ENCODE measurements at regions not wholly inside any gene's neighbourhood (a gene's known extent, or its start where the extent isn't known, plus 50 kb on each side); places are given as distances from the start of the nearest gene placed in this dataset.

DNA sequence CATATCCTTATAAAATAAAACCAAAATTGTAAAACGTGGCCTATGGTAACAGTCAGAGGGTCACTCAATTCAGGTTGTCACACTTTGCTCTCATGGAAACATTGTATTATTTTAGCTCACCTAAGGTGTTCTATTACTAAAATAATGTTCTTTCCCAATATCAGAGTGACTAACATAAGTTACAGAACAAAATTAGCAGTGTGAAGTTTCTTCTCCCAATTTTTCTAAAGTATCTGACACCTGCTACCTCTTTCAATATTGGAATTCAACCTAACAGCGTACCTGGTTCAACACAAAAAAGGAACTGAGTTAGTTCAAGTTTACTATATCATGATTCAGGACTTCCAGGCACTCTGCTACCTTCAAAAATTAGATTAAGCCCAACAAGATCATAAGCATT, 190.4 kb downstream of the ZEB2 start:
- H3K36me3 ChIP-seq: no peaks in the 10 kb centered on the region
- FAIRE-seq (no peak), DNase-seq (no peak), ATAC-seq (no peak)
- H3K4me1 ChIP-seq: peaks cover 0 to 7% (median 0%) of the 10 kb centered on the region in 3 donors
- 87 to 90% methylated on average over 2 of the region's 2 CpGs for WGBS, 2 donors
- no peak overlapping the region for H3K4me3 ChIP-seq
- TF ChIP-seq, protein P1, sequence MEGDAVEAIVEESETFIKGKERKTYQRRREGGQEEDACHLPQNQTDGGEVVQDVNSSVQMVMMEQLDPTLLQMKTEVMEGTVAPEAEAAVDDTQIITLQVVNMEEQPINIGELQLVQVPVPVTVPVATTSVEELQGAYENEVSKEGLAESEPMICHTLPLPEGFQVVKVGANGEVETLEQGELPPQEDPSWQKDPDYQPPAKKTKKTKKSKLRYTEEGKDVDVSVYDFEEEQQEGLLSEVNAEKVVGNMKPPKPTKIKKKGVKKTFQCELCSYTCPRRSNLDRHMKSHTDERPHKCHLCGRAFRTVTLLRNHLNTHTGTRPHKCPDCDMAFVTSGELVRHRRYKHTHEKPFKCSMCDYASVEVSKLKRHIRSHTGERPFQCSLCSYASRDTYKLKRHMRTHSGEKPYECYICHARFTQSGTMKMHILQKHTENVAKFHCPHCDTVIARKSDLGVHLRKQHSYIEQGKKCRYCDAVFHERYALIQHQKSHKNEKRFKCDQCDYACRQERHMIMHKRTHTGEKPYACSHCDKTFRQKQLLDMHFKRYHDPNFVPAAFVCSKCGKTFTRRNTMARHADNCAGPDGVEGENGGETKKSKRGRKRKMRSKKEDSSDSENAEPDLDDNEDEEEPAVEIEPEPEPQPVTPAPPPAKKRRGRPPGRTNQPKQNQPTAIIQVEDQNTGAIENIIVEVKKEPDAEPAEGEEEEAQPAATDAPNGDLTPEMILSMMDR (IDR thresholded peaks at IDR 0.05): no peak
- H3K9me3 ChIP-seq: no peaks in the 10 kb centered on the region
- intact Hi-C loops (cut with DNase I): no loop called here
- H3K27me3 ChIP-seq: no peaks in the 10 kb centered on the region
- no peak overlapping the region for H3K27ac ChIP-seq

DNA sequence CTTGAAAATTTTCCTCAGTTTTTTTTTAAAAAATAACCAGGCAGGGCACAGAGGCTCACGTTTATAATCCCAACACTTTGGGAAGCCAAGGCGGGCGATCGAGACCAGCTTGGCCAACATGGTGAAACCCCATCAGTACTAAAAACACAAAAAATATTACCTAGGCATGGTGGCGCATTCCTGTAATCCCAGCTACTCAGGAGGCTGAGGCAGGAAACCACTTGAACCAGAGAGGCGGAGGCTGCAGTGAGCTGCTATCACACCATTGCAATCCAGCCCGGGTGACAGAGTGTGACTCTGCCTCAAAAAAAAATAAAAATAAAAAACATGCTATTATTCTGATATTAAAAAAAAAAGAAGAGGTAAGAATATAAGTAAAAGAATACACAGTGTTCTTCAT, 191.0 kb downstream of the ZEB2 start:
- intact Hi-C loops (cut with DNase I): no loop called here
- FAIRE-seq: no peak
- no peak overlapping the region for H3K4me3 ChIP-seq
- no peaks in the 10 kb centered on the region for H3K27me3 ChIP-seq
- H3K27ac ChIP-seq: no peak overlapping the region
- no peak for ATAC-seq
- TF ChIP-seq, protein P1 (IDR thresholded peaks at IDR 0.05): no peak
- no peaks in the 10 kb centered on the region for H3K9me3 ChIP-seq
- WGBS, 2 donors: 92 to 93% methylated on average over 7 of the region's 7 CpGs
- H3K36me3 ChIP-seq: no peaks in the 10 kb centered on the region
- DNase-seq: no peak
- H3K4me1 ChIP-seq: peaks cover 0 to 9% (median 0%) of the 10 kb centered on the region in 3 donors

DNA sequence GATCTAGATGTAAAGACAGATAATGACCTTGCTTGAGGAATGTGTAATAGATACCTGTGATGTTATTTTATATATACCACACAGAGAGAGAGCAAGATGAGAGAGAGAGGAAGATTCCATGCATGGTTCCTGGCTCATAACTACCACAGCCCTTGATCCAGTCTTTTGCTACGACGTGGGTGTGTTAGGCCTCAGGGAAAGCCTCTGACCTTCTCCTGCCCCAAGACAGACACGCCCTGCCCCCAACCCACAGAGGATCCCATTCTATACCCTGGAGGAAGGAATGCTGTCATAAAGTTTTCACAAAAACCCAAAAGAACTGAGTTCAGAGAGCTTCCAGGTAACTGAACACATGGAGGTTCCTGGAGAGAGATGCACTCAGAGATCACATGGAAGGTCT, 193.1 kb downstream of the ZEB2 start:
- no peak for FAIRE-seq
- 92 to 98% methylated on average over 3 of the region's 3 CpGs for WGBS, 2 donors
- no peak for ATAC-seq
- DNase-seq: no peak
- Histone ChIP-seq H3K4me3 (no peak overlapping the region), H3K9me3 (no peaks in the 10 kb centered on the region), H3K36me3 (no peaks in the 10 kb centered on the region), H3K4me1 (peaks cover 0 to 9% (median 0%) of the 10 kb centered on the region in 3 donors), H3K27ac (no peak overlapping the region), H3K27me3 (no peaks in the 10 kb centered on the region)
- intact Hi-C loops (cut with DNase I): no loop called here
- TF ChIP-seq, protein P1 (IDR thresholded peaks at IDR 0.05): no peak

DNA sequence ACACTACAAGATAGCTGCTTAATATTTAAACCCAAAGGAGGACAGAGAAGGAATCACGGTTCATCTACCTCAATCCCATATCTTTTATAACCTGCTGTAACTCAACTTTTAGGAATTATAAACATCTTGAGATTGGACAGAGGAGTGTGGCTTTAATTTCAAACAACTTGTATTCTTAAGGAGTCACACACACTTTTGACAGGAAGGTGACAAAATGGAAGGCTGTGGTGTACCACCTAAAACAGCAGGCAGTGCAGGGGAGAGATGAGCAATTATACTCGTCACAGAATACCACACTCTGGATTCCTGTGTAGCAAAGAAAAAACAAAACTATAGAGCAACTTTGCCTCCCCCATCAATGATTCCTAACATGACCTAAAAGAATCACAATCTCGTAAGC, 194.8 kb downstream of the ZEB2 start:
- Histone ChIP-seq H3K4me1 (peaks cover 0 to 9% (median 0%) of the 10 kb centered on the region in 3 donors), H3K27ac (no peak overlapping the region), H3K9me3 (no peaks in the 10 kb centered on the region), H3K27me3 (no peaks in the 10 kb centered on the region), H3K4me3 (no peak overlapping the region), H3K36me3 (no peaks in the 10 kb centered on the region)
- TF ChIP-seq, protein P1 (IDR thresholded peaks at IDR 0.05): no peak
- intact Hi-C loops (cut with DNase I): no loop called here
- FAIRE-seq (no peak), ATAC-seq (peak in 3 of 4 donors; percentile 20 to 30 (median 22)), DNase-seq (no peak)
- 64 to 74% methylated on average over 3 of the region's 3 CpGs for WGBS, 2 donors

DNA sequence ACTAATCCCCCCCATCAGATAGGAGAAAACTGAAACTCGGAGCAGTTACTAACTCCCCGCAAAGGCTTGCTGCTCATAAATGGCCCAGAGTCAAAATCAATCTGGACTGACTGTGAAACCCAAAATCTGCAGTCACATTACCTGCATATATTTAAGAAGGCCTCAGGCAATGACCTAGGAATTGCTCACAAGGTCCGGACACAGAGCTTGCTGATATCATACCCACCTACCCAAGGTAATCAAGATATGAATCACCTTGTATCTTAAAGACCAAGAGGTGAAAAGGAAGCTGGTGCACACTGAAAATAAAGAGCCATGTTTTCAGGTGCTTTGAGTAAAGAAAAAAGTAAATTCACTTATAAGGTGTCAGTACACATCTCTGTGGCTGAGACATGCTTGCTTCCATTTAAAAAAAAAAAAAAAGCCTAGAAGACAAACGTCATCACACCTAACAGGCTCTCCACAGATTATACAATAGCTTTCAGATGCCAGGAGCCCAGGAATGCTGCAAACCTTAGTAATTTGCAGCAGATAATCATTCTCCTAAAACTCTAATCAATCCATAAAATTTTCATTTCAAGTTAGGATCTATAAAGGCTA, 195.4 kb downstream of the ZEB2 start:
- Histone ChIP-seq H3K4me1 (peaks cover 0 to 9% (median 0%) of the 10 kb centered on the region in 3 donors), H3K27ac (no peak overlapping the region), H3K4me3 (no peak overlapping the region), H3K27me3 (no peaks in the 10 kb centered on the region), H3K36me3 (no peaks in the 10 kb centered on the region), H3K9me3 (no peaks in the 10 kb centered on the region)
- intact Hi-C loops (cut with DNase I): no loop called here
- TF ChIP-seq, protein P1 (IDR thresholded peaks at IDR 0.05): no peak
- ATAC-seq: peak in 3 of 4 donors; percentile 44 to 60 (median 45)
- FAIRE-seq: no peak
- no peak for DNase-seq
- WGBS, 2 donors: 48 to 57% methylated on average over 4 of the region's 4 CpGs

Data from pancreas (tissue), 10 donors.